SK-N-SH (cell line): ENCODE measurements at regions not wholly inside any gene's neighbourhood (a gene's known extent, or its start where the extent isn't known, plus 50 kb on each side); places are given as distances from the start of the nearest gene placed in this dataset.

Experiments used
- CTCF ChIA-PET: fragments of 300-600, 350-600 bp; formaldehyde crosslinking; extraction: SDS; loops from one replicate; lab custom pipeline; 2021; lab: Yijun Ruan, JAX
- POLR2A ChIA-PET: fragments of 350-600 bp; sonication (Branson Sonifier 250); formaldehyde crosslinking; extraction: SDS; loops from one replicate; lab custom pipeline; 2020; ENCODE audit warnings: antibody characterized with exemption, inconsistent platforms; lab: Yijun Ruan, JAX
- DNase-seq: peaks from one replicate; pipeline ENCODE4 v3.0.0; 2012
- H2AFZ ChIP-seq: fragments of 200-600 bp; sonication (generic); 2 replicates; pipeline ENCODE4 v1.8.1; 2016; ENCODE audit warnings: antibody characterized with exemption, mild to moderate bottlenecking, low read depth
- H3F3A ChIP-seq: fragments of 200-600 bp; sonication (generic); replicated peaks from 2 replicates; pipeline ENCODE3; 2016; ENCODE audit warnings: antibody characterized with exemption, mild to moderate bottlenecking; ENCODE audit not compliant: insufficient read depth
- H3K27ac ChIP-seq, 2 experiments: fragments of 200-500 bp in 1 of 2; fragments of 200-600 bp in 1 of 2; sonication (Bioruptor generic) in 1 of 2; sonication (generic), shearing (Covaris generic) in 1 of 2; 2 replicates each; pipeline versions ENCODE4 v1.5.1 to v1.6.1; 2014 to 2016; ENCODE audit warnings: low read depth in 2 of 2, inconsistent platforms in 1 of 2, low read length in 1 of 2, mild to moderate bottlenecking in 1 of 2, mixed read lengths in 1 of 2
- H3K27me3 ChIP-seq: fragments of 200-600 bp; sonication (generic), shearing (Covaris generic); 2 replicates; pipeline ENCODE4 v1.6.1; 2016; ENCODE audit warnings: mixed run types; ENCODE audit not compliant: insufficient read depth
- H3K36me3 ChIP-seq, 2 experiments: fragments of 200-500 bp in 1 of 2; fragments of 200-600 bp in 1 of 2; sonication (Bioruptor generic) in 1 of 2; sonication (generic) in 1 of 2; replicated peaks in 1 of 2; 2 replicates each; pipeline versions ENCODE3 to v1.5.1; 2014 to 2016; ENCODE audit warnings: low read length in 1 of 2, mild to moderate bottlenecking in 1 of 2; ENCODE audit not compliant: insufficient read depth in 2 of 2, control insufficient read depth in 1 of 2
- H3K4me1 ChIP-seq, 2 experiments: fragments of 200-500 bp in 1 of 2; fragments of 200-600 bp in 1 of 2; sonication (Bioruptor generic) in 1 of 2; sonication (generic), shearing (Covaris generic) in 1 of 2; 2 replicates each; pipeline versions ENCODE4 v1.5.1 to v1.6.1; 2014 to 2016; ENCODE audit warnings: low read depth in 1 of 2, low read length in 1 of 2, mixed run types in 1 of 2; ENCODE audit not compliant: insufficient read depth in 2 of 2, control insufficient read depth in 1 of 2
- H3K4me2 ChIP-seq: fragments of 200-600 bp; sonication (generic), shearing (Covaris generic); 2 replicates; pipeline ENCODE4 v1.6.1; 2017; ENCODE audit warnings: mixed run types
- H3K4me3 ChIP-seq, 2 experiments: fragments of 200-500 bp in 1 of 2; fragments of 200-600 bp in 1 of 2; sonication (Bioruptor generic) in 1 of 2; sonication (generic), shearing (Covaris generic) in 1 of 2; 2 replicates each; pipeline versions ENCODE4 v1.5.1 to v1.8.1; 2014 to 2016; ENCODE audit warnings: low read depth in 2 of 2, inconsistent platforms in 1 of 2, low read length in 1 of 2, mild to moderate bottlenecking in 1 of 2, mixed read lengths in 1 of 2, moderate library complexity in 1 of 2
- H3K79me2 ChIP-seq: fragments of 200-600 bp; sonication (generic); 2 replicates; pipeline ENCODE4 v1.8.1; 2017; ENCODE audit warnings: mild to moderate bottlenecking; ENCODE audit not compliant: insufficient read depth
- H3K9ac ChIP-seq: fragments of 200-600 bp; sonication (generic); 2 replicates; pipeline ENCODE4 v1.6.1; 2017; ENCODE audit warnings: mixed run types
- H3K9me2 ChIP-seq: fragments of 200-600 bp; sonication (generic); 2 replicates; pipeline ENCODE4 v1.6.1; 2017; ENCODE audit warnings: mixed run types
- H3K9me3 ChIP-seq: fragments of 200-600 bp; sonication (generic); 2 replicates; pipeline ENCODE4 v1.6.1; 2017; ENCODE audit warnings: mixed run types, mild to moderate bottlenecking, moderate library complexity
- H4K20me1 ChIP-seq: fragments of 200-600 bp; sonication (generic); 2 replicates; pipeline ENCODE4 v1.6.1; 2017; ENCODE audit warnings: mild to moderate bottlenecking, mixed run types; ENCODE audit not compliant: insufficient read depth
- CHD2 ChIP-seq: fragments of 150-350 bp; IDR thresholded peaks from 2 replicates; pipeline ENCODE4 v1.6.1; 2018; ENCODE audit warnings: low read length; ENCODE audit not compliant: partially characterized antibody
- CTCF ChIP-seq: fragments of 200-600 bp; sonication (generic); IDR thresholded peaks from 2 replicates; pipeline ENCODE4 v1.6.1; 2017; ENCODE audit warnings: antibody characterized with exemption, mild to moderate bottlenecking, moderate library complexity
- EP300 ChIP-seq, 2 experiments: IDR thresholded peaks; 2 replicates each; pipeline versions ENCODE4 v1.4.0 to v1.6.1; 2012; ENCODE audit warnings: borderline replicate concordance in 1 of 2, low read depth in 1 of 2, low read length in 1 of 2
- FOSL2 ChIP-seq: IDR thresholded peaks from 2 replicates; pipeline ENCODE4 v1.4.0; 2012; ENCODE audit warnings: low read depth, mild to moderate bottlenecking, moderate library complexity, borderline replicate concordance
- FOXJ3 ChIP-seq: sonication (generic); formaldehyde crosslinking; IDR thresholded peaks from 2 replicates; pipeline ENCODE4 v1.5.1; 2020; ENCODE audit warnings: mild to moderate bottlenecking, missing genetic modification reagents
- GABPA ChIP-seq: IDR thresholded peaks from 2 replicates; pipeline ENCODE4 v1.4.0; 2012; ENCODE audit warnings: low read depth, mild to moderate bottlenecking
- GATA2 ChIP-seq: sonication (generic); formaldehyde crosslinking; IDR thresholded peaks from 2 replicates; pipeline ENCODE4 v1.5.0; 2020; ENCODE audit warnings: mild to moderate bottlenecking, missing genetic modification reagents
- IRF3 ChIP-seq: fragments of 150-350 bp; IDR thresholded peaks from 2 replicates; pipeline ENCODE4 v1.6.1; 2016; ENCODE audit warnings: mild to moderate bottlenecking, low read depth, low read length
- JUND ChIP-seq: IDR thresholded peaks from 2 replicates; pipeline ENCODE4 v1.4.0; 2012
- NRF1 ChIP-seq: IDR thresholded peaks from 2 replicates; pipeline ENCODE4 v1.6.1; 2012; ENCODE audit warnings: low read depth, mild to moderate bottlenecking, low read length
- POLR2AphosphoS5 ChIP-seq: IDR thresholded peaks from 2 replicates; pipeline ENCODE4 v1.6.1; 2012; ENCODE audit warnings: low read depth, low read length
- RAD21 ChIP-seq: IDR thresholded peaks from 2 replicates; pipeline ENCODE4 v1.6.1; 2012; ENCODE audit warnings: mild to moderate bottlenecking, low read length
- REST ChIP-seq: IDR thresholded peaks from 2 replicates; pipeline ENCODE4 v1.6.1; 2012; ENCODE audit warnings: mild to moderate bottlenecking, low read depth, low read length, moderate library complexity
- RFX5 ChIP-seq: IDR thresholded peaks from 2 replicates; pipeline ENCODE4 v1.6.1; 2012; ENCODE audit warnings: mild to moderate bottlenecking, improper control_type of control experiment, low read length
- RXRA ChIP-seq: IDR thresholded peaks from 2 replicates; pipeline ENCODE4 v1.4.0; 2012; ENCODE audit warnings: low read depth, mild to moderate bottlenecking, borderline replicate concordance
- TEAD4 ChIP-seq: IDR thresholded peaks from 2 replicates; pipeline ENCODE4 v1.4.0; 2012; ENCODE audit warnings: mild to moderate bottlenecking, borderline replicate concordance; ENCODE audit not compliant: insufficient read depth
- USF1 ChIP-seq: IDR thresholded peaks from 2 replicates; pipeline ENCODE4 v1.4.0; 2012; ENCODE audit warnings: low read depth, borderline replicate concordance
- WGBS: methylation state at CpG from one replicate; pipeline ENCODE4 v1.1.6; 2017; ENCODE audit warnings: low lambda C conversion rate; 5-methylcytosine and 5-hydroxymethylcytosine counted together
- TF ChIP-seq, protein P1 (sequence below): fragments of 150-350 bp; IDR thresholded peaks from 2 replicates; pipeline ENCODE4 v1.6.1; 2017; ENCODE audit warnings: antibody characterized with exemption, low read length, low read depth, borderline replicate concordance

GRCh38 chrX:44043496-44043895 is 70.3 kb upstream of the NDP start:
- DNase-seq: no peak
- H3K36me3 ChIP-seq: no peaks in the 10 kb centered on the region
- H3K27me3 ChIP-seq: no peaks in the 10 kb centered on the region
- no peaks in the 10 kb centered on the region for H3F3A ChIP-seq
- H3K4me1 ChIP-seq: peaks cover 0 to 3% of the 10 kb centered on the region in 2 experiments; a peak in 1 of 4 replicates
- 38% methylated on average over 1 of the region's 1 CpG for WGBS
- H3K4me3 ChIP-seq: no peak overlapping the region
- ChIA-PET POLR2A (no interaction called here), CTCF (no interaction called here)
- no peaks in the 10 kb centered on the region for H3K9me3 ChIP-seq
- no peaks in the 10 kb centered on the region for H4K20me1 ChIP-seq
- TF ChIP-seq CHD2: no peak
- H2AFZ ChIP-seq: no peak overlapping the region
- no peak overlapping the region for H3K4me2 ChIP-seq
- H3K9ac ChIP-seq: no peak overlapping the region
- H3K27ac ChIP-seq: no peak overlapping the region
- H3K79me2 ChIP-seq: no peaks in the 10 kb centered on the region
- H3K9me2 ChIP-seq: no peaks in the 10 kb centered on the region

- no peak overlapping the region for H3K27ac ChIP-seq
- CTCF ChIA-PET: interaction anchor here (1.5 kb wide), 1 partner anchor 84 kb away, joined by 3 read pairs; no protein-coding TSS in a partner anchor
These were observed 69.6 kb upstream of the NDP start for GRCh38 chrX:44042751-44043150.

More at GRCh38 chrX:44042751-44043150, 69.6 kb upstream of the NDP start:
- no peak for DNase-seq
- POLR2A ChIA-PET: no interaction called here
- Histone ChIP-seq H3K9me2 (no peaks in the 10 kb centered on the region), H3K4me3 (no peak overlapping the region), H3K9ac (no peak overlapping the region), H3K27me3 (no peaks in the 10 kb centered on the region), H3K4me2 (no peak overlapping the region), H3K4me1 (peaks cover 0 to 3% of the 10 kb centered on the region in 2 experiments; a peak in 1 of 4 replicates), H3F3A (no peaks in the 10 kb centered on the region), H3K36me3 (no peaks in the 10 kb centered on the region), H4K20me1 (no peaks in the 10 kb centered on the region), H3K79me2 (no peaks in the 10 kb centered on the region), H3K9me3 (no peaks in the 10 kb centered on the region), H2AFZ (no peak overlapping the region)
- TF ChIP-seq FOSL2 (no peak), EP300 (IDR thresholded peaks at IDR 0.05; ENCODE audit: borderline replicate concordance in 1 of 2, low read depth in 1 of 2, low read length in 1 of 2) (no peak), CHD2 (no peak), GABPA (no peak), GATA2 (CRISPR knock-in tag) (no peak), CTCF (no peak), FOXJ3 (CRISPR knock-in tag) (no peak), JUND (no peak), POLR2AphosphoS5 (no peak), NRF1 (no peak), RFX5 (no peak), REST (no peak), RXRA (no peak), IRF3 (no peak), RAD21 (no peak), TEAD4 (no peak), USF1 (no peak)
- TF ChIP-seq, protein P1, sequence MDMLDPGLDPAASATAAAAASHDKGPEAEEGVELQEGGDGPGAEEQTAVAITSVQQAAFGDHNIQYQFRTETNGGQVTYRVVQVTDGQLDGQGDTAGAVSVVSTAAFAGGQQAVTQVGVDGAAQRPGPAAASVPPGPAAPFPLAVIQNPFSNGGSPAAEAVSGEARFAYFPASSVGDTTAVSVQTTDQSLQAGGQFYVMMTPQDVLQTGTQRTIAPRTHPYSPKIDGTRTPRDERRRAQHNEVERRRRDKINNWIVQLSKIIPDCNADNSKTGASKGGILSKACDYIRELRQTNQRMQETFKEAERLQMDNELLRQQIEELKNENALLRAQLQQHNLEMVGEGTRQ: no peak
- WGBS: 33% methylated on average over 1 of the region's 1 CpG
